HL-60 (cell line): ENCODE measurements at regions not wholly inside any gene's neighbourhood (a gene's known extent, or its start where the extent isn't known, plus 50 kb on each side); places are given as distances from the start of the nearest gene placed in this dataset.

Experiments used
- DNase-seq, 2 experiments: peaks; one replicate each; pipeline ENCODE4 v3.0.0-alpha.2; 2010 to 2020; ENCODE audit warnings: low read depth in 1 of 2, low spot score in 1 of 2
- H3K27ac ChIP-seq: fragments of 250-450 bp; sonication (Bioruptor Pico); replicated peaks from 2 replicates; pipeline ENCODE4 v1.5.1; 2020; ENCODE audit warnings: mild to moderate bottlenecking, moderate library complexity
- H3K27me3 ChIP-seq: fragments of 250-450 bp; sonication (Bioruptor Pico); 2 replicates; pipeline ENCODE4 v1.5.1; 2021; ENCODE audit warnings: mild to moderate bottlenecking, moderate library complexity; ENCODE audit not compliant: insufficient read depth, poor library complexity, severe bottlenecking
- H3K4me3 ChIP-seq: replicated peaks from 2 replicates; pipeline ENCODE4 v1.5.1; 2011; ENCODE audit warnings: mild to moderate bottlenecking, control low read depth, low read length; ENCODE audit not compliant: insufficient read depth
- GABPA ChIP-seq: IDR thresholded peaks from 2 replicates; pipeline ENCODE4 v1.6.1; 2012; ENCODE audit warnings: low read depth
- POLR2AphosphoS5 ChIP-seq: IDR thresholded peaks from 2 replicates; pipeline ENCODE4 v1.6.1; 2012; ENCODE audit warnings: low read depth
- REST ChIP-seq: IDR thresholded peaks from 2 replicates; pipeline ENCODE4 v1.6.1; 2012; ENCODE audit warnings: low read depth; ENCODE audit not compliant: insufficient replicate concordance
- SPI1 ChIP-seq: IDR thresholded peaks from 2 replicates; pipeline ENCODE4 v1.6.1; 2012; ENCODE audit warnings: low read depth, mild to moderate bottlenecking, borderline replicate concordance
- TF ChIP-seq, protein P1 (sequence below): IDR thresholded peaks from one replicate; pipeline ENCODE4 v1.5.1; 2011; ENCODE audit warnings: low read length, control low read depth, inconsistent platforms; ENCODE audit not compliant: insufficient read depth

- TF ChIP-seq REST = no peak
- no peak for TF ChIP-seq SPI1
- no peak for TF ChIP-seq GABPA
- TF ChIP-seq POLR2AphosphoS5 = no peak
- TF ChIP-seq, protein P1, sequence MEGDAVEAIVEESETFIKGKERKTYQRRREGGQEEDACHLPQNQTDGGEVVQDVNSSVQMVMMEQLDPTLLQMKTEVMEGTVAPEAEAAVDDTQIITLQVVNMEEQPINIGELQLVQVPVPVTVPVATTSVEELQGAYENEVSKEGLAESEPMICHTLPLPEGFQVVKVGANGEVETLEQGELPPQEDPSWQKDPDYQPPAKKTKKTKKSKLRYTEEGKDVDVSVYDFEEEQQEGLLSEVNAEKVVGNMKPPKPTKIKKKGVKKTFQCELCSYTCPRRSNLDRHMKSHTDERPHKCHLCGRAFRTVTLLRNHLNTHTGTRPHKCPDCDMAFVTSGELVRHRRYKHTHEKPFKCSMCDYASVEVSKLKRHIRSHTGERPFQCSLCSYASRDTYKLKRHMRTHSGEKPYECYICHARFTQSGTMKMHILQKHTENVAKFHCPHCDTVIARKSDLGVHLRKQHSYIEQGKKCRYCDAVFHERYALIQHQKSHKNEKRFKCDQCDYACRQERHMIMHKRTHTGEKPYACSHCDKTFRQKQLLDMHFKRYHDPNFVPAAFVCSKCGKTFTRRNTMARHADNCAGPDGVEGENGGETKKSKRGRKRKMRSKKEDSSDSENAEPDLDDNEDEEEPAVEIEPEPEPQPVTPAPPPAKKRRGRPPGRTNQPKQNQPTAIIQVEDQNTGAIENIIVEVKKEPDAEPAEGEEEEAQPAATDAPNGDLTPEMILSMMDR = no peak
- H3K4me3 ChIP-seq = no peak overlapping the region
- DNase-seq = no peak
- no peak overlapping the region for H3K27ac ChIP-seq
- H3K27me3 ChIP-seq = no peaks in the 10 kb centered on the region
Measured at GRCh38 chrX:776061-776460, 145.5 kb downstream of the SHOX start.

DNA sequence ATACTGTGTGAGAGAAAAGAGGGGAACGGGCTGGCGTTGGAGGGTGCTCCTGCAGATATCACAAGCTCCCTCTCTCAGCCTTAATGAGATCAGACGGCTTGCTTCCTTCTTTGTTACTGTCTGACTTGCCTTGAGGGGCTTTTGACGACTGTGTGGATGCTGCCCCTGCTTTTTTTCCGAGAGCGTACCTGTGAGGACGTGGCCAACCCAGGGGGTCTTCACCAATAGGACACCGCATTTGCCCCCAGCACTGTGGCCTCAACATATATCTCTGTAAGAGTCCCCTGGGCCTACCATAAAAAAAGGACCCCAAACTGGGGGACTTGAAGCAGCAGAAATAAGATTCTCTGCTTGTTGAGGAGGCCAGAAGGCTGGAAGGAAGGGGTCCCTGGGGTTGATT is 143.9 kb downstream of the SHOX start:
- TF ChIP-seq, protein P1 = no peak
- TF ChIP-seq REST (no peak), POLR2AphosphoS5 (no peak), GABPA (no peak), SPI1 (no peak)
- Histone ChIP-seq H3K27me3 (no peaks in the 10 kb centered on the region), H3K4me3 (no peak overlapping the region), H3K27ac (no peak overlapping the region)
- no peak for DNase-seq

DNA sequence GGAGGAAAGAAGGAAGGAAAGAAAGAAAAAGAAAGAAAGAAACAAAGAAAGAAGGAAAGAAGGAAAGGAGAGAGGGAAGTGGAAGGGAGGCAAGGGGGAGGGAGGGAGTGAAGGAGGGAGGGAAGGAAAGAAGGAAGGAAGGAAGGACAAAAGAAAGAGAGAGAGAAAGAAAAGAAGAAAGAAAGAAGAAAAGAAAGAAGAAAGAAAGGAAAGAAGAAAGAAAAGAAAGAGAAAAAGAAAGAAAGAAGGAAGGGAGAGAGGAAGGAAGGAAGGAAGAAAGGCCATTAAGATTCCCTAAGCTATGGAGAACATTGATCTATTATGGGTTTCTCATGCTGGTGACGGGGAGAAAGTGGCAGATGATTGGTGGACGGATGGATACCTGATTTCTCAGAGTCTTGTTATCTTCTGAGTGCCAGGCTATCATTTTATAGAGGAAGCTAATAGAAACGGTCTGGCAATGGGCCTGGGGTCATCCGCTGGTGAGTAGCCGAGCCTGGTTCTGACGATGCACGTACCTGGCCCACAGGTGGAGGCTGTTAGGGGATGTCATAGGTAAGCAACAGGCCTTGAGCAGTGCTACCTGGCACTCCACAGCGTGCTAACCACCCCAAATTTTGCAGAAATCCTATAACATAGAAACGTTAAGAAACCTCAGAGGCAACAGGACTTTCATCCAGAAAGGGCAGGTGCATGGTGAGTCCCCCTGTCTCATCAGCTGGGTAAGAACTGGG is 142.9 kb downstream of the SHOX start:
- Histone ChIP-seq H3K27ac (no peak overlapping the region), H3K27me3 (no peaks in the 10 kb centered on the region), H3K4me3 (no peak overlapping the region)
- DNase-seq = no peak
- TF ChIP-seq, protein P1 = no peak
- TF ChIP-seq POLR2AphosphoS5 = no peak
- no peak for TF ChIP-seq GABPA
- no peak for TF ChIP-seq REST
- no peak for TF ChIP-seq SPI1
